Left renal pelvis (tissue), 4 donors: ENCODE measurements at regions not wholly inside any gene's neighbourhood (a gene's known extent, or its start where the extent isn't known, plus 50 kb on each side); places are given as distances from the start of the nearest gene placed in this dataset.

Experiments
- DNase-seq, 4 donors: peaks; one replicate each; pipeline ENCODE4 v3.0.0-alpha.2; 2013; ENCODE audit warnings: low read depth in 4 of 4, low spot score in 3 of 4

GRCh38 chr19:34096020-34096915, 76.0 kb upstream of the LSM14A start:
- DNase-seq = peak in 3 of 4 donors; percentile 46 to 52 (median 47)

DNA sequence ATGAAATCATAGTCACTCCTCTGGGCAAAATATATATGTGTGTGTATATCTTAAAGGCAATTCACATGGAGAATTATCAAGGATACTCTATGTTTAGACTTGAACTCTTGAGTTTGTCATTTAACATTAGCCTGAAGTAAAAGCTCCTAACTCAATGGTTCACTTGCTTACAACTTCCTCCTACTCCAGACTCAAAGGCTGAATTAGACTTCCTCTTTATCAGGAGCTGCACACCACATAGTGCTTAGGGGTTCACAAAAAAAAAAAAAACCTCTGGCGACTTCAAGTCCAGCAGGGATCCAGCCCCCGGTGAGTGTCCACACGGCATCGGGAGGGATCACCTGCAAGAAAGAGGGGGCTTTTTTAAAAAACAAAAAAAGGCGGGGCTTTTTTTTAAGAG, 68.2 kb upstream of the LSM14A start:
- DNase-seq = no peak

- no peak for DNase-seq
Measured at GRCh38 chr19:34104557-34104956, 67.7 kb upstream of the LSM14A start.

DNA sequence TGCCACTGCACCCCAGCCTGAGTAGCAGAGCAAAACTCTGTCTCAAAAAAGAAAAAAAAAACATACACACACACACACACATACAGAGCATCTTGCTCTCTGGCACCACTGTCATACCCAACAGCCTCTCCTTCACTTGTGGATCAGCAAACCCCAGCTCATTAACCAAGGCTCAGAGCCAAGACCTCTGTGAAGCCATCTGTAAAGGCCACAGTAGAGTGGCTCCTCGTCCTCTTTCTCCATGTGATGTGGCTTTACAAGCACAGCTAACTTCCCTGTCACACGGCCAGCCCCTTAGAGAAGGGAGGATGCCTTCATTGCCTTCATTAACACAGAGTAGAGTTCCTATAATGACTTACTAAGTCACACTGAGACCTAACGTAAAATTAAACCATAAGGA, 62.7 kb upstream of the LSM14A start:
- DNase-seq = no peak

DNA sequence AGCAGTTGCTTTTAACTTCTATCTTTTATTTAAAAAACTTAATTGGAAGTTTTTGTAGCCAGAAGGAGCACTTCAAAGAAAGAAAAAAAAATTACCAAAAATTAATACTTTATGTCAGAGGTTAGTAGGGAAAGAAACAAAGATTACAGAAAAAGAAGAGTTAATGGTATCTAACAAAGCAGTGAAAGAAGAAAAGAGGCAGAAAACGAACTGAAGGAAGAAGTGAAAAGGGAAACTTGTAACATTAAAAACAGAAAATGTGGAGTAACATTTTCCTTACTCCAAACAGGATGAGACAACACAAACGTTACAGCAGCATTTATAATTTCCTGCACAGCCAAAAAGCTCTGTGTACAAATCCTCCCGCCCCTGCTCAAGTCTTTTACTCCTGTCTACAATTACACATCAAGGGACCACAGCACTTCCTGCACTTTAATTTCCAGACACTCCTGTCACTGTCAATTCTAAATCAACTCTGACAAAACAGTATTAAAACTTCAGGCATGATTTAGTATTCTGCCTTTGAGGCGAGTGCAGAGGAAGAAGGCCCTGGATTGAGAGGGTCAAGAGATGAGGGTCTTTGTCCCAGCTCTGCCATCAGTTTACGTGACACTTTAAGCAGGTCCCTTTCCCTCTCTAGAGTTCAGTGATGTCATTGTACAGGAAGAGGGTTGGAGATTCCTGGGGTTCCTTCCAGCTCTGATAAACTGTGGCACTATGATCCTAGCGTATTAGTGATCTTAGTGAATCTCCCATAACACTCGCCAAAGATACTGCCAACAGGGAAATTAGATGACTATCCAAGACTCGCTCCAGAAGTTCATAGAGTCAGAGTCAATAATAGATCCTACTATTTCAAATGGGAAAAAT, 53.2 kb upstream of the LSM14A start:
- DNase-seq = peak in 3 of 4 donors; percentile 42 to 72 (median 47)

- DNase-seq = no peak
Measured at GRCh38 chr19:34120141-34120540, 52.2 kb upstream of the LSM14A start.

GRCh38 chr19:34120846-34121639, 51.3 kb upstream of the LSM14A start:
- DNase-seq = no peak
